ENCODE measurements at regions not wholly inside any gene's neighbourhood (a gene's known extent, or its start where the extent isn't known, plus 50 kb on each side); places are given as distances from the start of the nearest gene placed in this dataset.
A peak's percentile ranks its signal among the peaks of the same experiment; 100 is the strongest.

GRCh38 chr4:54359919-54360650 is 131.0 kb downstream of the PDGFRA start:
- H3K4me3 ChIP-seq (ENCODE audit: low read length), result no peak overlapping the region
- no peak for DNase-seq (ENCODE audit: low read depth)
- TF ChIP-seq, protein P1, sequence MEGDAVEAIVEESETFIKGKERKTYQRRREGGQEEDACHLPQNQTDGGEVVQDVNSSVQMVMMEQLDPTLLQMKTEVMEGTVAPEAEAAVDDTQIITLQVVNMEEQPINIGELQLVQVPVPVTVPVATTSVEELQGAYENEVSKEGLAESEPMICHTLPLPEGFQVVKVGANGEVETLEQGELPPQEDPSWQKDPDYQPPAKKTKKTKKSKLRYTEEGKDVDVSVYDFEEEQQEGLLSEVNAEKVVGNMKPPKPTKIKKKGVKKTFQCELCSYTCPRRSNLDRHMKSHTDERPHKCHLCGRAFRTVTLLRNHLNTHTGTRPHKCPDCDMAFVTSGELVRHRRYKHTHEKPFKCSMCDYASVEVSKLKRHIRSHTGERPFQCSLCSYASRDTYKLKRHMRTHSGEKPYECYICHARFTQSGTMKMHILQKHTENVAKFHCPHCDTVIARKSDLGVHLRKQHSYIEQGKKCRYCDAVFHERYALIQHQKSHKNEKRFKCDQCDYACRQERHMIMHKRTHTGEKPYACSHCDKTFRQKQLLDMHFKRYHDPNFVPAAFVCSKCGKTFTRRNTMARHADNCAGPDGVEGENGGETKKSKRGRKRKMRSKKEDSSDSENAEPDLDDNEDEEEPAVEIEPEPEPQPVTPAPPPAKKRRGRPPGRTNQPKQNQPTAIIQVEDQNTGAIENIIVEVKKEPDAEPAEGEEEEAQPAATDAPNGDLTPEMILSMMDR (IDR thresholded peaks at IDR 0.05; ENCODE audit: insufficient read depth, low read depth, low read length, missing control alignments), result no peak

DNA sequence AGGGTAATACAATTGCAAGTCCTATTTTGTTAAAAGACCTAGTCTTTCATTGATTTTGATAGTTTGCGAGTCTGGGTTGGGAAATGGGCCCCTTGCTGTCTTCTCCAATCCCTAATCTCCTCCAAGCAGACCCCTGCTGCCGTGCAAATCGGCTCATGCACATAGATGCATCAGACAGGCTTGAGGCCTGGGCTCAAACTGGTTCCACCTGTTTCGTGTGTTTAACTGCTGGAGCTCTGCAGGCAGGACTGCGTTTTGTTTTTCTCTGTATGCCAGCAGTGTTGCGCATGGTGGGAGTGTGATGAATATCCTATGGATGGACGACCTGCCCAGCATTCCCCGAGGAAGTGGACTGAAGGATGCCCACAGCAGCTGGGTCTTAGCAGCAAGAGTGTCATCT is 133.9 kb downstream of the PDGFRA start:
- TF ChIP-seq, protein P1 (IDR thresholded peaks at IDR 0.05; ENCODE audit: insufficient read depth, low read depth, low read length, missing control alignments), result no peak
- no peak overlapping the region for H3K4me3 ChIP-seq (ENCODE audit: low read length)
- DNase-seq (ENCODE audit: low read depth), result peak; percentile 47

GRCh38 chr4:54365691-54366090 is 136.6 kb downstream of the PDGFRA start:
- no peak overlapping the region for H3K4me3 ChIP-seq (ENCODE audit: low read length)
- TF ChIP-seq, protein P1 (IDR thresholded peaks at IDR 0.05; ENCODE audit: insufficient read depth, low read depth, low read length, missing control alignments), result no peak

GRCh38 chr4:54367059-54367458 is 138.0 kb downstream of the PDGFRA start:
- DNase-seq (ENCODE audit: low read depth), result no peak
- TF ChIP-seq, protein P1 (IDR thresholded peaks at IDR 0.05; ENCODE audit: insufficient read depth, low read depth, low read length, missing control alignments), result no peak
- H3K4me3 ChIP-seq (ENCODE audit: low read length), result no peak overlapping the region

More at GRCh38 chr4:54365691-54366090, 136.6 kb downstream of the PDGFRA start:
- DNase-seq (ENCODE audit: low read depth), result no peak

DNA sequence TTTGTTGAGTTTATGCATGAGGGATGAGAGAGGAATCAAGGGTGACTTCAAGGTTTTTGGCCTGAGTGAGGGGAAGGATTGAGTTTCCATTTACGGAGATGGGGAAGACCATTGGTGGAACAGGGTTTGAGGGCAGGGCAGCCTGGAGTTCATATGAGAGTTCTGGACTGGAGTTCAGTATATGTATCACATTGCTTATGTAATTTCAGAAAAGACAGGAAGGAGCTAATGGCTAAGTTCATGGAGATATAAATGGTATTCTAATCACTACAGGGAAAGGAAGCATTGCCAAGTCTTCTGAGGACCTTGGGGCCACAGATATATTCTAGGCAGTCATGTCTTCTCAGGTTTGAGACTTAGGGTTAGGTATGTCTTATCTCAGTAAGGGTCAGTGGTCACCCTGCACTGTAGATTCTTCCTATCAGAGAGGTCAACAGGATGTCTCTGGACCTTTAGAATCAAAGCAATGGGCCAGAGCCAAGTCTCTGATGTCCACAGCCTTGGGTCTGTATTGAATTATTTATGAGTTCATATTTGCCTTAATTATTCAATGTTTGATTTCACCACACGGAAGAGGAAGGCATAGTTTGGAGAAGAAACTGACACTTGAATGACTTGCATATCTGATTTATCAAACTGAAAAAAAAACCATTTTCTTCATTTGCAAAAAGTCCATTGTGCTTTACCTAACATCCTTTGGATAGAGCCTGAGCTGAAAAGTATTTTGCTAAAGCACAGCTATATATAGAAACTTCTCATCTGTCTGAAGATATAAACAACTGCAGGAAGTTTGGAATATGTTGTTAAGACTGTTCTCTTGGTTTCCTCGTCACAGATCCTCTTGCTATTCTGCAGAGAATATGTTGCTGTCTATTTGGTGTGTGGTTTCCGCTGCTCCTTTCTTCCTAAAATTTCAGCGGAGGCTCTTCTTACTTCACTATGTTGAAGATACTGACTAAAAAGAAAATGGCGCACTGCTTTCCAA is 139.5 kb downstream of the PDGFRA start:
- no peak for DNase-seq (ENCODE audit: low read depth)
- H3K4me3 ChIP-seq (ENCODE audit: low read length), result no peak overlapping the region
- TF ChIP-seq, protein P1 (IDR thresholded peaks at IDR 0.05; ENCODE audit: insufficient read depth, low read depth, low read length, missing control alignments), result no peak

DNA sequence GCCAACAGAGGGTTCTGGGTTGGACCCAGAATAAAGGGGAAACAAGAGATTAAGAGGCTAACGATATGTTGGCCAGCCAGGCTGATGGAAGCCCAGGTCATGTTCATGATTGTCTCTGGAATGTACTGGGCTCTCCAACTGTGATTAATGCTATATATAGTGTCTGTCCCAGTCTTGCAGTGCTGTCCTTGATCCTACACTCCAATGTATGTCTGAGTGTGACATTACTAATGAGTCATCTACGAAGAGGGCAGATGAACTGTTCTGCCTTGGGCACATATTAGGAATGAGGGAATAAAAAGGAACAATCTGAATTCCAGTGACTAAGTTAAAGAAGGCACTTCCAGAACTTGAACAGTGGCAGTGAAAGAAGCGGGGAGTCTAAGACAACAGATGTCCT is 142.1 kb downstream of the PDGFRA start:
- H3K4me3 ChIP-seq (ENCODE audit: low read length), result no peak overlapping the region
- TF ChIP-seq, protein P1 (IDR thresholded peaks at IDR 0.05; ENCODE audit: insufficient read depth, low read depth, low read length, missing control alignments), result no peak
- peak; percentile 7 for DNase-seq (ENCODE audit: low read depth)

Measured in epithelial cell of esophagus (primary cell).